Pancreas (tissue), 10 donors: ENCODE measurements at regions not wholly inside any gene's neighbourhood (a gene's known extent, or its start where the extent isn't known, plus 50 kb on each side); places are given as distances from the start of the nearest gene placed in this dataset.

ENCODE experiments used
- ATAC-seq, 4 donors: fragments of 200-7000 bp; cut with Tn5 transposase; one replicate each; pipeline versions ENCODE4 v1.8.0 to v1.9.1; 2020; ENCODE audit warnings: mild to moderate bottlenecking in 4 of 4, moderate library complexity in 4 of 4
- DNase-seq, 6 donors: peaks; one replicate each; pipeline ENCODE4 v3.0.0-alpha.2; 2020
- FAIRE-seq: peaks from 2 replicates; lab custom pipeline; 2012; peaks lifted over from hg19 to GRCh38; lab: Jason Lieb, UNC
- H3K27ac ChIP-seq, 4 donors: fragments of 200-600 bp; sonication (generic); 1 replicate in 3 of 4; 2 replicates in 1 of 4; pipeline versions ENCODE4 v1.5.0 to v1.8.0; 2020
- H3K27me3 ChIP-seq, 4 donors: fragments of 200-600 bp; one replicate each; pipeline ENCODE4 v1.8.0; 2021
- H3K36me3 ChIP-seq, 3 donors: fragments of 200-600 bp; sonication (generic) in 1 of 3; one replicate each; pipeline versions ENCODE4 v1.5.0 to v1.8.0; 2020 to 2021
- H3K4me1 ChIP-seq, 3 donors: fragments of 200-600 bp; one replicate each; pipeline ENCODE4 v1.8.0; 2021
- H3K4me3 ChIP-seq, 4 donors: fragments of 200-600 bp; sonication (generic) in 2 of 4; one replicate each; pipeline versions ENCODE4 v1.5.0 to v1.8.0; 2020 to 2021
- H3K9me3 ChIP-seq, 4 donors: fragments of 200-600 bp; one replicate each; pipeline ENCODE4 v1.8.0; 2021
- CTCF ChIP-seq, 4 donors: fragments of 200-600 bp; sonication (generic) in 3 of 4; IDR thresholded peaks; one replicate each; pipeline versions ENCODE4 v1.5.0 to v1.8.0; 2021; ENCODE audit warnings: antibody characterized with exemption in 4 of 4
- WGBS, 2 donors: extraction: QIAGEN DNeasy Blood & Tissue Kit; methylation state at CpG; one replicate each; pipeline ENCODE4 v1.1.7; 2013; 5-methylcytosine and 5-hydroxymethylcytosine counted together
- intact Hi-C, 3 donors: fragments of 100-400 bp; cut with DNase I; formaldehyde crosslinking; loops; one replicate each; pipeline versions ENCODE4 v1.11.1 to v1.14.2; 2022
- donor health status: healthy with polysubstance abuse.
- donor health status: DM: no; HTN: no; CAD: no; lungs with moderate emphysema.
- donor health status: DM: no; HTN: no; CAD: no.
- donor health status: control.
- donor health status: control.
- donor health status: Bipolar disorder and iron deficiency.
- donor health status: DM: yes; HTN: yes; CAD: no.
- donor health status: DM: no; HTN: no; CAD: no.
- donor health status: DM: no; HTN: no; CAD: no.
- donor health status: DM: yes; HTN: yes; CAD: no.

DNA sequence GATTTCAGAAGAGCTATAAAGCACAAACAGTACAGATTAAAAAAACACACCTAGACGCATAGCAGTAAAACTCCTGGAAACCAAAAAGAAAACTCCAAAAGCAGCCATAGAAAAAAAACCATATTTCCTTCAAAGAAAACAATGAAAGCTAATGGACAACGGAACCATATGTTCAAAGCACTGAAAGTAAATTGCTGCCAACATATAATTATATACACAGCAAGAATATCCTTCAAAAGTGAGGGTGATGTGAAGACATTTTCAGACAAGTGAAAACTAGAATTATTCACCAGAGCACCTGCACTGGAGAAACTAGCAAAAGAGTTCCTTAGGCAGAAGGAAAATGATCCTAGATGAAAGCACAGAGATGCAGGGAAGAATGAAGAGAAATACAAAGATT lies 58.2 kb upstream of the PCSK6 start:
- Histone ChIP-seq H3K4me3 (no peak overlapping the region), H3K27ac (no peak overlapping the region), H3K4me1 (no peaks in the 10 kb centered on the region), H3K27me3 (peaks cover 0 to 5% (median 0%) of the 10 kb centered on the region in 4 donors), H3K9me3 (no peaks in the 10 kb centered on the region), H3K36me3 (no peaks in the 10 kb centered on the region)
- FAIRE-seq (no peak), ATAC-seq (no peak), DNase-seq (no peak)
- TF ChIP-seq CTCF (IDR thresholded peaks at IDR 0.05) = no peak
- 85 to 91% methylated on average over 2 of the region's 2 CpGs for WGBS, 2 donors
- intact Hi-C loops = no loop called here

DNA sequence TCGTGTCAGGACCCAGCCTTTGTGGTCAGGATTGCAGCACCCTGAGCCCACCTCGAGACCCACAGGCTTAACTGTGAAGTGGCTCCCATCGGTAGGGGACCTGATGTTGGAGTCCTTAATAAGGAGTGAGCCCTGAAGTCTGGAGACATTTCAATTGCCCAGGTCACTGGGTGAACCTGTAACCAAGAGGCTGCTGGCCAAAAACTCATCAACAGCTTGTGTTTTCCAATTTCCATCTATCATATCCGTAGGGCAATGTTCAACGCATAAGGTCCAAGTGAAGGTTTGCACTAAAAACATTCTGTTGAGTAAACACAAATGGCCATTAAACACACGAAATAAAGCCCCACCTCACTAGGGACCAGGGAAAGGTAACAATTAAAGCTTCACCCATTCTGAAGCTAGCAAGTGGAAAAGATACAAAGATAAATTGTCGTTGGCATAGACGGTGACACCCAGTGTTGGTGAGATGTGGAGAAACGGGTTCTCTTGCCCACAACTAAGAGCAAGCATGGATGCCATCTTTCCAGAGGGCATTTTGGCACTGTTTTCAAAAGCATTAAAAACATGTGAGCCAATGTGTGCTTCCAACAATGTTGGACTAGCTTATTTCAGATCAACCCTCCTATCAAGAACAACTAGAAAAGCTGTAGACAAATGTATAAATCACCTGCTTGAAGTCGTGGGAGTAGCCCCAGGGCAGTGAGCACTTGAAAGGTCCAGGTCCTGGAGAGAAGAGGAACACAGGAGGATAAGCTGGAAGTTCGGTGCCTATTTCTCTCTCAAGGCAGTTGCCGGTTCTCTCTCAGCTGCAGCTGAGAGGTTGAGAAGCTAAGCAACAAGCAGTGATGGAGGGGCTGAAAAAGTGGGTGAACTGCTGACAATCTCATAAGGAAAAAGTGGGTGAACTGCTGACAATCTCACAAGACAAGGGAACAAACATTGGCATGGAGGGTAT lies 56.3 kb upstream of the PCSK6 start:
- intact Hi-C loops = no loop called here
- no peak overlapping the region for H3K4me3 ChIP-seq
- no peak overlapping the region for H3K27ac ChIP-seq
- no peak for TF ChIP-seq CTCF (IDR thresholded peaks at IDR 0.05)
- H3K36me3 ChIP-seq = no peaks in the 10 kb centered on the region
- H3K27me3 ChIP-seq = peaks cover 0 to 5% (median 0%) of the 10 kb centered on the region in 4 donors
- H3K9me3 ChIP-seq = no peaks in the 10 kb centered on the region
- no peaks in the 10 kb centered on the region for H3K4me1 ChIP-seq
- ATAC-seq (no peak), FAIRE-seq (no peak), DNase-seq (no peak)
- 54 to 58% methylated on average over 12 of the region's 12 CpGs for WGBS, 2 donors

DNA sequence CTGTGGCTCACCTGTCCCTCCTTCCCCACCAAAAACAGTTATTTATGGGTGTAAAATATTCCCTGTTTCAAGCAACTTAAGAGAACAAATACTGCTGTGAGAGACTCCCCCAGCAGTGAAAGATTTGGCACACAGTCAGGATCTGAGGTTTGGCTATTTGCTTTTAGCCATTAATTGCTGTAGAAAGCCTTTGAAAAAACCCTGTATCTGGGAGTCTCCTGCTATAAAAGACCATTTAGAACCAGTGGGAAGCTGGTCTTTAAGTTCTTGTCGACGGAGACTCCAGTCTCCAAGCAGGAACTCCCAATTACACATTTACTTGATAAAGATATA lies 55.1 kb upstream of the PCSK6 start:
- FAIRE-seq = no peak
- WGBS, 2 donors = 52 to 55% methylated on average over 2 of the region's 2 CpGs
- ATAC-seq = no peak
- H3K4me3 ChIP-seq = no peak overlapping the region
- no peak for DNase-seq
- peaks cover 0 to 5% (median 0%) of the 10 kb centered on the region in 4 donors for H3K27me3 ChIP-seq
- H3K4me1 ChIP-seq = no peaks in the 10 kb centered on the region
- H3K27ac ChIP-seq = no peak overlapping the region
- intact Hi-C loops = no loop called here
- no peaks in the 10 kb centered on the region for H3K36me3 ChIP-seq
- TF ChIP-seq CTCF (IDR thresholded peaks at IDR 0.05) = no peak
- H3K9me3 ChIP-seq = no peaks in the 10 kb centered on the region

DNA sequence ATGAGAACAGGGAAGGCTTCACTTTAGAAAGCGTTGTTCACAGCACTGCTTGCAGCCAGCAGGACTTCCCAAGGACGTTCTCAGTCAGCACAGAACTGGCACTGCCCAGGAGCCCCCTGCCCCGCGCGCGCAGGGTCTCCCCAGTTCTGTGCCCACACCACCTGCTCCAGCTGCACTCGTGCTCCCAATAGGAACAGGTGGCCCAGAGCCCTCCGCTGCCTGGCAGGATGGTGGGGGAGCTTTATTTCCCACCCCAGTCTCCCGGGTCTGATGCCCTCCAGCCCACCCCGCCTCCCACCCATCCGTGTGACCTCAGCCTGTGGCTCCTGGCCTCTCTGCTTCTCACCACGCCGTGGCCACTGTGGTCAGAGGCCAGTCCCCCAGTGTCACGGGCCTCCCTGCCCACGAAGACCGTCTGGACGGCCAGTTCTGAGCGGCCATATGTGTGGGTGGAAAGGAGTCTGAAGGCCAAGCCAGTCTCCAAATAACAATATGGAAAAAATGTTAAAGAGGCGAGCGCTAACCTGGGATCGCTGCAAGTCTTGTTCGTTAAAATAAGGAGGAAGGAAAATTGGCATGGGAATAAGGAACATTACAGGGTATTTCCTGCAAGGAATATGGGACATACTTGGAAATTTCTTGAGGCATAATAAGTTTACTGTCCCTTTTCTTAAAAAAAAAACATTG lies 54.6 kb upstream of the PCSK6 start:
- H3K4me1 ChIP-seq = no peaks in the 10 kb centered on the region
- DNase-seq (no peak), FAIRE-seq (no peak), ATAC-seq (no peak)
- intact Hi-C loops = no loop called here
- H3K27ac ChIP-seq = no peak overlapping the region
- TF ChIP-seq CTCF (IDR thresholded peaks at IDR 0.05) = no peak
- no peak overlapping the region for H3K4me3 ChIP-seq
- no peaks in the 10 kb centered on the region for H3K36me3 ChIP-seq
- 79 to 85% methylated on average over 21 to 22 of the region's 22 CpGs for WGBS, 2 donors
- no peaks in the 10 kb centered on the region for H3K9me3 ChIP-seq
- H3K27me3 ChIP-seq = peaks cover 0 to 5% (median 0%) of the 10 kb centered on the region in 4 donors
